ENCODE measurements at regions not wholly inside any gene's neighbourhood (a gene's known extent, or its start where the extent isn't known, plus 50 kb on each side); places are given as distances from the start of the nearest gene placed in this dataset.

- no peaks in the 10 kb centered on the region for H3K9me3 ChIP-seq (ENCODE audit: control insufficient read depth, low read depth, low read length)
These were observed 109.1 kb upstream of the CRHR1 start for GRCh38 chr17:45675012-45675411.

GRCh38 chr17:45675892-45676291 lies 108.2 kb upstream of the CRHR1 start:
- Histone ChIP-seq H3K9ac (ENCODE audit: low read length) (no peak overlapping the region), H3K27ac (ENCODE audit: low read length) (no peak overlapping the region), H3K27me3 (ENCODE audit: control insufficient read depth, insufficient read depth, low read length) (no peaks in the 10 kb centered on the region), H3K36me3 (ENCODE audit: control insufficient read depth, low read depth, low read length) (no peaks in the 10 kb centered on the region), H3K4me3 (ENCODE audit: low read length) (no peak overlapping the region), H3K4me1 (ENCODE audit: control insufficient read depth, low read depth, low read length) (no peaks in the 10 kb centered on the region), H3K9me3 (ENCODE audit: control insufficient read depth, low read depth, low read length) (no peaks in the 10 kb centered on the region)

More at GRCh38 chr17:45675012-45675411, 109.1 kb upstream of the CRHR1 start:
- H3K4me1 ChIP-seq (ENCODE audit: control insufficient read depth, low read depth, low read length) = no peaks in the 10 kb centered on the region
- no peak overlapping the region for H3K27ac ChIP-seq (ENCODE audit: low read length)
- no peak overlapping the region for H3K9ac ChIP-seq (ENCODE audit: low read length)
- H3K36me3 ChIP-seq (ENCODE audit: control insufficient read depth, low read depth, low read length) = no peaks in the 10 kb centered on the region
- H3K27me3 ChIP-seq (ENCODE audit: control insufficient read depth, insufficient read depth, low read length) = no peaks in the 10 kb centered on the region
- H3K4me3 ChIP-seq (ENCODE audit: low read length) = no peak overlapping the region

- Histone ChIP-seq H3K9me3 (ENCODE audit: control insufficient read depth, low read depth, low read length) (no peaks in the 10 kb centered on the region), H3K9ac (ENCODE audit: low read length) (no peak overlapping the region), H3K36me3 (ENCODE audit: control insufficient read depth, low read depth, low read length) (no peaks in the 10 kb centered on the region), H3K27ac (ENCODE audit: low read length) (no peak overlapping the region), H3K27me3 (ENCODE audit: control insufficient read depth, insufficient read depth, low read length) (no peaks in the 10 kb centered on the region), H3K4me3 (ENCODE audit: low read length) (no peak overlapping the region), H3K4me1 (ENCODE audit: control insufficient read depth, low read depth, low read length) (no peaks in the 10 kb centered on the region)
These were observed 107.4 kb upstream of the CRHR1 start for GRCh38 chr17:45676695-45677094.

- no peak overlapping the region for H3K9ac ChIP-seq (ENCODE audit: low read length)
- H3K4me3 ChIP-seq (ENCODE audit: low read length) = no peak overlapping the region
- peaks cover 4% of the 10 kb centered on the region for H3K4me1 ChIP-seq (ENCODE audit: control insufficient read depth, low read depth, low read length)
- H3K27ac ChIP-seq (ENCODE audit: low read length) = no peak overlapping the region
- H3K36me3 ChIP-seq (ENCODE audit: control insufficient read depth, low read depth, low read length) = no peaks in the 10 kb centered on the region
- no peaks in the 10 kb centered on the region for H3K9me3 ChIP-seq (ENCODE audit: control insufficient read depth, low read depth, low read length)
- H3K27me3 ChIP-seq (ENCODE audit: control insufficient read depth, insufficient read depth, low read length) = no peaks in the 10 kb centered on the region
These were observed 106.3 kb upstream of the CRHR1 start for GRCh38 chr17:45677770-45678169.

DNA sequence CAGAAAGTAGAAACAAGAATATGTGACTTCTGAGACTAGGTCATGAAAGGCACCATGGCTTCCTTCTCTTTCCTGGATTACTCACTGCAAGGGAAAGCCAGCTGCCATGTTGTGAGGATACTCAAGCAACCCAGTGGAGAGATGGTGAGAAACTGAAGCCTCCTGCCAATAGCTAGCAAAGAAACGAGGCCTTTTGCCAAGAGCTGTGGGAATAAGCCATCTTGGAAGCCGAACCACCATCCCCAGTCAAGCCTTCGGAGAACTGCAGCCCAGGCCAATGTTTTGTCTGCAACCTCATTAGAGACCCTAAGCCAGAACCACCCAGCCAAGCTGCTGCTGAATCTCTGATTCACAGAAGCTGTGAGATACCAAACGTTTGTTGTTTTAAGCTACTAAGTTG lies 104.7 kb upstream of the CRHR1 start:
- Histone ChIP-seq H3K36me3 (ENCODE audit: control insufficient read depth, low read depth, low read length) (no peaks in the 10 kb centered on the region), H3K9me3 (ENCODE audit: control insufficient read depth, low read depth, low read length) (no peaks in the 10 kb centered on the region), H3K4me1 (ENCODE audit: control insufficient read depth, low read depth, low read length) (peaks cover 4% of the 10 kb centered on the region), H3K9ac (ENCODE audit: low read length) (no peak overlapping the region), H3K27ac (ENCODE audit: low read length) (no peak overlapping the region), H3K4me3 (ENCODE audit: low read length) (no peak overlapping the region), H3K27me3 (ENCODE audit: control insufficient read depth, insufficient read depth, low read length) (no peaks in the 10 kb centered on the region)

GRCh38 chr17:45680360-45680759 lies 103.8 kb upstream of the CRHR1 start:
- Histone ChIP-seq H3K36me3 (ENCODE audit: control insufficient read depth, low read depth, low read length) (no peaks in the 10 kb centered on the region), H3K4me3 (ENCODE audit: low read length) (no peak overlapping the region), H3K9me3 (ENCODE audit: control insufficient read depth, low read depth, low read length) (no peaks in the 10 kb centered on the region), H3K27me3 (ENCODE audit: control insufficient read depth, insufficient read depth, low read length) (no peaks in the 10 kb centered on the region), H3K4me1 (ENCODE audit: control insufficient read depth, low read depth, low read length) (peaks cover 4% of the 10 kb centered on the region), H3K27ac (ENCODE audit: low read length) (no peak overlapping the region), H3K9ac (ENCODE audit: low read length) (no peak overlapping the region)

GRCh38 chr17:45681706-45682105 lies 102.4 kb upstream of the CRHR1 start:
- H3K9ac ChIP-seq (ENCODE audit: low read length) = no peak overlapping the region
- no peak overlapping the region for H3K4me3 ChIP-seq (ENCODE audit: low read length)
- no peaks in the 10 kb centered on the region for H3K36me3 ChIP-seq (ENCODE audit: control insufficient read depth, low read depth, low read length)
- H3K27ac ChIP-seq (ENCODE audit: low read length) = no peak overlapping the region
- H3K4me1 ChIP-seq (ENCODE audit: control insufficient read depth, low read depth, low read length) = peaks cover 4% of the 10 kb centered on the region
- H3K27me3 ChIP-seq (ENCODE audit: control insufficient read depth, insufficient read depth, low read length) = no peaks in the 10 kb centered on the region
- no peaks in the 10 kb centered on the region for H3K9me3 ChIP-seq (ENCODE audit: control insufficient read depth, low read depth, low read length)

DNA sequence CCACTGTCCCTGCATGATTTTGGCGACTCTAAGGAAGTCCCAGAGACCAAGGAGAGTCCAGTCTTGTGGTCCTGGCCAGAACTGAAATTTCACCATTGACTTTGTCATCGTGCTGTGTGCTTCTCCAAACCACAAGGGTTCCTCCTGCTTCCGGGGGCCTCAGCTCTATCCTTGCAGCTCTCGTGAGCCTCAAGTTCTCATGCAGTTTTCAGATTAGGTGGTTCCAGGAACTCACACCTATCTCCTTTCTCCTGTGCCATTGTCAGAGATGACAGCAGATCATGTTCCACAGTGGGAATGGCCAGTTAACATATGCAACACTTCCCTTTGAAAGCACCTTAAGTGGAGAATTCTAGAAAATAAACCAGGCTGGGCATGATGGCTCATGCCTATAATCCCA lies 97.9 kb upstream of the CRHR1 start:
- Histone ChIP-seq H3K9ac (ENCODE audit: low read length) (no peak overlapping the region), H3K36me3 (ENCODE audit: control insufficient read depth, low read depth, low read length) (no peaks in the 10 kb centered on the region), H3K4me3 (ENCODE audit: low read length) (no peak overlapping the region), H3K27ac (ENCODE audit: low read length) (no peak overlapping the region), H3K4me1 (ENCODE audit: control insufficient read depth, low read depth, low read length) (peaks cover 4% of the 10 kb centered on the region), H3K27me3 (ENCODE audit: control insufficient read depth, insufficient read depth, low read length) (no peaks in the 10 kb centered on the region), H3K9me3 (ENCODE audit: control insufficient read depth, low read depth, low read length) (no peaks in the 10 kb centered on the region)

DNA sequence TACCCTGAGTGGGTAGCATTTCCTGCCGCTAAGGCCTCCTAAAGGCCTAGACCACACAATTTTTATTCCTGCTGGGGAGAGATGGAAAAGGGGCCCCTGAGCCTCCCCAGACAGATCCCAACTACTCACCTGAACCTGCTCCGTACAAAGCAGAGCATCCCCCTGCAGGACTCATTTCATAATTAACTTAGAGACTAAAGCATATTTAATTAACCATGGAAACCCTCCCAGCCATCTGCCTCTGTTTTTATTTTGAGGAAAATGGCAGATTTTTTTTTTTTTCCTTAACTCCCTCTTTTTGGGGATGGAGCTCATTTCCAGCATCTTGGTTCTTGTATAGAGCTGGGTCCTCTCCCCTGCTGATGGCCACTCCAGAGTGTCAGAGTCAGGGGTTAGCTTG lies 96.5 kb upstream of the CRHR1 start:
- H3K27ac ChIP-seq (ENCODE audit: low read length) = no peak overlapping the region
- H3K27me3 ChIP-seq (ENCODE audit: control insufficient read depth, insufficient read depth, low read length) = no peaks in the 10 kb centered on the region
- no peak overlapping the region for H3K9ac ChIP-seq (ENCODE audit: low read length)
- H3K4me3 ChIP-seq (ENCODE audit: low read length) = no peak overlapping the region
- no peaks in the 10 kb centered on the region for H3K4me1 ChIP-seq (ENCODE audit: control insufficient read depth, low read depth, low read length)
- H3K9me3 ChIP-seq (ENCODE audit: control insufficient read depth, low read depth, low read length) = no peaks in the 10 kb centered on the region
- H3K36me3 ChIP-seq (ENCODE audit: control insufficient read depth, low read depth, low read length) = no peaks in the 10 kb centered on the region

- no peak overlapping the region for H3K9ac ChIP-seq (ENCODE audit: low read length)
- no peaks in the 10 kb centered on the region for H3K4me1 ChIP-seq (ENCODE audit: control insufficient read depth, low read depth, low read length)
- H3K9me3 ChIP-seq (ENCODE audit: control insufficient read depth, low read depth, low read length) = no peaks in the 10 kb centered on the region
- H3K4me3 ChIP-seq (ENCODE audit: low read length) = no peak overlapping the region
- no peak overlapping the region for H3K27ac ChIP-seq (ENCODE audit: low read length)
- no peaks in the 10 kb centered on the region for H3K27me3 ChIP-seq (ENCODE audit: control insufficient read depth, insufficient read depth, low read length)
- no peaks in the 10 kb centered on the region for H3K36me3 ChIP-seq (ENCODE audit: control insufficient read depth, low read depth, low read length)
These were observed 95.8 kb upstream of the CRHR1 start for GRCh38 chr17:45688353-45688752.

- H3K9me3 ChIP-seq (ENCODE audit: control insufficient read depth, low read depth, low read length) = no peaks in the 10 kb centered on the region
- no peak overlapping the region for H3K9ac ChIP-seq (ENCODE audit: low read length)
- no peak overlapping the region for H3K4me3 ChIP-seq (ENCODE audit: low read length)
- H3K27me3 ChIP-seq (ENCODE audit: control insufficient read depth, insufficient read depth, low read length) = no peaks in the 10 kb centered on the region
- H3K4me1 ChIP-seq (ENCODE audit: control insufficient read depth, low read depth, low read length) = no peaks in the 10 kb centered on the region
- H3K27ac ChIP-seq (ENCODE audit: low read length) = no peak overlapping the region
- no peaks in the 10 kb centered on the region for H3K36me3 ChIP-seq (ENCODE audit: control insufficient read depth, low read depth, low read length)
These were observed 95.3 kb upstream of the CRHR1 start for GRCh38 chr17:45688820-45689219.

DNA sequence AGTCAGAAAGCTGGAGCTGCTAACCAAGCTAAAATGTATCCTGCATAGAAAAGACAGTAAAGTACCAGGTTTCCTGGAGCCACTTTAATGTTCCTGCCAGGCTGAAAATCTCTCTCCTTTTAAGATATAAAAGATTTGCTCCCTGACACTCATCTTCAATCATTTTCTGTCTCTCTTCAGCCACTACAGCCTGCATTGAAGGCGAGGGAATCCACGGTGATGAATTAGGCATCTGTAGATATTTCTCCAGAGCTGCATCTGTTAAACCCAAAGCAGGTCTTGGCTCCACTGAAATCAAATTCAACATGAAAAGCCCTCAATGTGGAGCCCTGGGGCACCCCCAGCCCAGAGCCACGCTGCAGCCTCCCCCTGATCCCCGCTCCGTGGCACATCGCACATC lies 94.7 kb upstream of the CRHR1 start:
- Histone ChIP-seq H3K9me3 (ENCODE audit: control insufficient read depth, low read depth, low read length) (no peaks in the 10 kb centered on the region), H3K9ac (ENCODE audit: low read length) (no peak overlapping the region), H3K36me3 (ENCODE audit: control insufficient read depth, low read depth, low read length) (no peaks in the 10 kb centered on the region), H3K27ac (ENCODE audit: low read length) (no peak overlapping the region), H3K27me3 (ENCODE audit: control insufficient read depth, insufficient read depth, low read length) (no peaks in the 10 kb centered on the region), H3K4me3 (ENCODE audit: low read length) (no peak overlapping the region), H3K4me1 (ENCODE audit: control insufficient read depth, low read depth, low read length) (no peaks in the 10 kb centered on the region)
